ENCODE measurements at regions not wholly inside any gene's neighbourhood (a gene's known extent, or its start where the extent isn't known, plus 50 kb on each side); places are given as distances from the start of the nearest gene placed in this dataset.

- TF ChIP-seq ZNF572 (CRISPR knock-in tag; IDR thresholded peaks at IDR 0.05) = peak; percentile 45
- no peak for TF ChIP-seq ZNF224 (CRISPR knock-in tag; IDR thresholded peaks at IDR 0.05)
- TF ChIP-seq DR1 (CRISPR knock-in tag; IDR thresholded peaks at IDR 0.05) = no peak
- TF ChIP-seq SRSF4 (IDR thresholded peaks at IDR 0.05; ENCODE audit: low read depth, low read length, poor library complexity, severe bottlenecking) = no peak
- TF ChIP-seq TGIF2 (CRISPR knock-in tag; IDR thresholded peaks at IDR 0.05) = no peak
- TF ChIP-seq, protein P1, sequence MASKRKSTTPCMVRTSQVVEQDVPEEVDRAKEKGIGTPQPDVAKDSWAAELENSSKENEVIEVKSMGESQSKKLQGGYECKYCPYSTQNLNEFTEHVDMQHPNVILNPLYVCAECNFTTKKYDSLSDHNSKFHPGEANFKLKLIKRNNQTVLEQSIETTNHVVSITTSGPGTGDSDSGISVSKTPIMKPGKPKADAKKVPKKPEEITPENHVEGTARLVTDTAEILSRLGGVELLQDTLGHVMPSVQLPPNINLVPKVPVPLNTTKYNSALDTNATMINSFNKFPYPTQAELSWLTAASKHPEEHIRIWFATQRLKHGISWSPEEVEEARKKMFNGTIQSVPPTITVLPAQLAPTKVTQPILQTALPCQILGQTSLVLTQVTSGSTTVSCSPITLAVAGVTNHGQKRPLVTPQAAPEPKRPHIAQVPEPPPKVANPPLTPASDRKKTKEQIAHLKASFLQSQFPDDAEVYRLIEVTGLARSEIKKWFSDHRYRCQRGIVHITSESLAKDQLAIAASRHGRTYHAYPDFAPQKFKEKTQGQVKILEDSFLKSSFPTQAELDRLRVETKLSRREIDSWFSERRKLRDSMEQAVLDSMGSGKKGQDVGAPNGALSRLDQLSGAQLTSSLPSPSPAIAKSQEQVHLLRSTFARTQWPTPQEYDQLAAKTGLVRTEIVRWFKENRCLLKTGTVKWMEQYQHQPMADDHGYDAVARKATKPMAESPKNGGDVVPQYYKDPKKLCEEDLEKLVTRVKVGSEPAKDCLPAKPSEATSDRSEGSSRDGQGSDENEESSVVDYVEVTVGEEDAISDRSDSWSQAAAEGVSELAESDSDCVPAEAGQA (IDR thresholded peaks at IDR 0.05; ENCODE audit: low read depth) = no peak
- TF ChIP-seq, protein P1 (CRISPR knock-in tag; IDR thresholded peaks at IDR 0.05; ENCODE audit: borderline replicate concordance) = no peak
- TF ChIP-seq REL (CRISPR knock-in tag; conservative IDR thresholded peaks at IDR 0.05) = no peak
- TF ChIP-seq E2F2 (CRISPR knock-in tag; IDR thresholded peaks at IDR 0.05; ENCODE audit: borderline replicate concordance) = no peak
- TF ChIP-seq ZNF468 (CRISPR knock-in tag; IDR thresholded peaks at IDR 0.05) = no peak
- no peak for TF ChIP-seq MEIS1 (CRISPR knock-in tag; IDR thresholded peaks at IDR 0.05; ENCODE audit: borderline replicate concordance)
- 0 out of 2 replicates have a peak, but pooled peaks have one; percentile 13 for TF ChIP-seq ZFP90 (CRISPR knock-in tag; IDR thresholded peaks at IDR 0.05; ENCODE audit: borderline replicate concordance)
- TF ChIP-seq, protein P2, sequence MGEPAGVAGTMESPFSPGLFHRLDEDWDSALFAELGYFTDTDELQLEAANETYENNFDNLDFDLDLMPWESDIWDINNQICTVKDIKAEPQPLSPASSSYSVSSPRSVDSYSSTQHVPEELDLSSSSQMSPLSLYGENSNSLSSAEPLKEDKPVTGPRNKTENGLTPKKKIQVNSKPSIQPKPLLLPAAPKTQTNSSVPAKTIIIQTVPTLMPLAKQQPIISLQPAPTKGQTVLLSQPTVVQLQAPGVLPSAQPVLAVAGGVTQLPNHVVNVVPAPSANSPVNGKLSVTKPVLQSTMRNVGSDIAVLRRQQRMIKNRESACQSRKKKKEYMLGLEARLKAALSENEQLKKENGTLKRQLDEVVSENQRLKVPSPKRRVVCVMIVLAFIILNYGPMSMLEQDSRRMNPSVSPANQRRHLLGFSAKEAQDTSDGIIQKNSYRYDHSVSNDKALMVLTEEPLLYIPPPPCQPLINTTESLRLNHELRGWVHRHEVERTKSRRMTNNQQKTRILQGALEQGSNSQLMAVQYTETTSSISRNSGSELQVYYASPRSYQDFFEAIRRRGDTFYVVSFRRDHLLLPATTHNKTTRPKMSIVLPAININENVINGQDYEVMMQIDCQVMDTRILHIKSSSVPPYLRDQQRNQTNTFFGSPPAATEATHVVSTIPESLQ (CRISPR knock-in tag; conservative IDR thresholded peaks at IDR 0.05) = no peak
- TF ChIP-seq ZNF431 (CRISPR knock-in tag; IDR thresholded peaks at IDR 0.05; ENCODE audit: borderline replicate concordance, low read depth) = no peak
- no peak for TF ChIP-seq ZNF841 (CRISPR knock-in tag; IDR thresholded peaks at IDR 0.05; ENCODE audit: borderline replicate concordance)
- 0 out of 2 replicates have a peak, but pooled peaks have one; percentile 17 for TF ChIP-seq ZGPAT (CRISPR knock-in tag; IDR thresholded peaks at IDR 0.05)
- 0 out of 2 replicates have a peak, but pooled peaks have one; percentile 32 for TF ChIP-seq SMAD3 (CRISPR knock-in tag; IDR thresholded peaks at IDR 0.05)
- no peak for TF ChIP-seq NFYC (CRISPR knock-in tag; IDR thresholded peaks at IDR 0.05)
- no peak for TF ChIP-seq ZNF558 (CRISPR knock-in tag; IDR thresholded peaks at IDR 0.05; ENCODE audit: borderline replicate concordance)
Observed at GRCh38 chr6:43900916-43901732, 131.1 kb downstream of the VEGFA start (continued).
